Liver (tissue), 7 donors: ENCODE measurements at regions not wholly inside any gene's neighbourhood (a gene's known extent, or its start where the extent isn't known, plus 50 kb on each side); places are given as distances from the start of the nearest gene placed in this dataset.

Source experiments
- DNase-seq: peaks from one replicate; pipeline ENCODE4 v3.0.0-alpha.2; 2017; ENCODE audit warnings: low spot score
- H3K27ac ChIP-seq, 2 donors: one replicate each; pipeline ENCODE4 v1.7.0; 2013; ENCODE audit warnings: inconsistent platforms in 2 of 2, low read length in 2 of 2, control low read depth in 1 of 2, low read depth in 1 of 2, mild to moderate bottlenecking in 1 of 2
- H3K27me3 ChIP-seq, 4 donors: one replicate each; pipeline versions ENCODE4 v1.6.1 to v1.7.0; 2013; ENCODE audit warnings: low read length in 3 of 4, inconsistent platforms in 1 of 4, mild to moderate bottlenecking in 1 of 4, moderate library complexity in 1 of 4; ENCODE audit not compliant: control insufficient read depth in 4 of 4, insufficient read depth in 4 of 4
- H3K36me3 ChIP-seq, 4 donors: one replicate each; pipeline versions ENCODE4 v1.6.1 to v1.7.0; 2013; ENCODE audit warnings: low read length in 3 of 4, mild to moderate bottlenecking in 3 of 4, low read depth in 1 of 4, moderate library complexity in 1 of 4; ENCODE audit not compliant: control insufficient read depth in 4 of 4, insufficient read depth in 3 of 4
- H3K4me1 ChIP-seq, 4 donors: one replicate each; pipeline versions ENCODE4 v1.6.1 to v1.7.0; 2013; ENCODE audit warnings: low read length in 3 of 4, mild to moderate bottlenecking in 3 of 4, moderate library complexity in 1 of 4; ENCODE audit not compliant: control insufficient read depth in 4 of 4, insufficient read depth in 4 of 4
- H3K4me3 ChIP-seq, 3 donors: one replicate each; pipeline versions ENCODE4 v1.6.1 to v1.7.0; 2013; ENCODE audit warnings: low read length in 3 of 3, control low read depth in 1 of 3, low read depth in 1 of 3, mild to moderate bottlenecking in 1 of 3
- H3K9ac ChIP-seq, 2 donors: one replicate each; pipeline ENCODE4 v1.7.0; 2013; ENCODE audit warnings: low read length in 2 of 2, mild to moderate bottlenecking in 2 of 2, moderate library complexity in 2 of 2, control low read depth in 1 of 2, low read depth in 1 of 2
- H3K9me3 ChIP-seq, 4 donors: one replicate each; pipeline versions ENCODE4 v1.6.1 to v1.7.0; 2013; ENCODE audit warnings: low read length in 3 of 4; ENCODE audit not compliant: control insufficient read depth in 4 of 4
- FOXA2 ChIP-seq: IDR thresholded peaks from 2 replicates; pipeline ENCODE4 v1.6.1; 2016; ENCODE audit warnings: antibody characterized with exemption
- JUND ChIP-seq, 2 donors: IDR thresholded peaks; 2 replicates each; pipeline ENCODE4 v1.6.1; 2016; ENCODE audit warnings: antibody characterized with exemption in 2 of 2
- NR2F2 ChIP-seq: IDR thresholded peaks from 2 replicates; pipeline ENCODE4 v1.6.1; 2016; ENCODE audit warnings: antibody characterized with exemption
- RXRA ChIP-seq, 2 donors: IDR thresholded peaks; 2 replicates each; pipeline ENCODE4 v1.6.1; 2017 to 2018; ENCODE audit warnings: antibody characterized with exemption in 2 of 2, mild to moderate bottlenecking in 1 of 2
- SP1 ChIP-seq: IDR thresholded peaks from 2 replicates; pipeline ENCODE4 v1.6.1; 2018; ENCODE audit warnings: antibody characterized with exemption, mild to moderate bottlenecking
- TAF1 ChIP-seq: conservative IDR thresholded peaks from 2 replicates; pipeline ENCODE4 v1.6.1; 2016; ENCODE audit warnings: antibody characterized with exemption, mild to moderate bottlenecking
- WGBS: extraction: QIAGEN DNeasy Blood & Tissue Kit; methylation state at CpG from one replicate; pipeline ENCODE4 v1.1.7; 2013; 5-methylcytosine and 5-hydroxymethylcytosine counted together
- TF ChIP-seq, protein P1 (sequence below): IDR thresholded peaks from 2 replicates; pipeline ENCODE4 v1.6.1; 2016; ENCODE audit warnings: antibody characterized with exemption, mild to moderate bottlenecking
- TF ChIP-seq, protein P2 (sequence below): IDR thresholded peaks from 2 replicates; pipeline ENCODE4 v1.6.1; 2016; ENCODE audit warnings: antibody characterized with exemption
- TF ChIP-seq, protein P3 (sequence below): IDR thresholded peaks from 2 replicates; pipeline ENCODE4 v1.6.1; 2016; ENCODE audit warnings: antibody characterized with exemption
- TF ChIP-seq, protein P4 (sequence below): IDR thresholded peaks from 2 replicates; pipeline ENCODE4 v1.6.1; 2016; ENCODE audit warnings: antibody characterized with exemption
- donor health status: healthy.
- donor health status: healthy.
- donor health status: healthy.
- donor health status: healthy.

DNA sequence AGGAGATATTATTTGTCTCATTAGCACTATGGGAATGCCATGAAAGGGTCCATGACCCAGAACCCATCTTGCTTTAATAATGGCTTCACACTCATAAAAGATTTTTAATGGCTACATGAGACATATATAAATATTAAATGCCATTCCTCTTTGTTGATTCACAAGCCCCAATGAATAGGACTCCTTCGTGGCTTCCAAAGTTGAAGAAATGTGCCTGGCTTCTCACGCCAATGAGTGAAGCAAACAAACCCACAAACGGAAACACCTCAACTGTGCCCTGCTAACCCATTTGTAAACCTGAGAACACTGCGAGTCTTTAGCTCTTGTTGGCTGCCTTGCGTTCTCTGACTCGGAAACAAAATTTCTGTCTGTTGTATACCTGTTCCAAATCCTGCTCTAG, 381.7 kb upstream of the DDHD1 start (continued):
- TF ChIP-seq, protein P1, sequence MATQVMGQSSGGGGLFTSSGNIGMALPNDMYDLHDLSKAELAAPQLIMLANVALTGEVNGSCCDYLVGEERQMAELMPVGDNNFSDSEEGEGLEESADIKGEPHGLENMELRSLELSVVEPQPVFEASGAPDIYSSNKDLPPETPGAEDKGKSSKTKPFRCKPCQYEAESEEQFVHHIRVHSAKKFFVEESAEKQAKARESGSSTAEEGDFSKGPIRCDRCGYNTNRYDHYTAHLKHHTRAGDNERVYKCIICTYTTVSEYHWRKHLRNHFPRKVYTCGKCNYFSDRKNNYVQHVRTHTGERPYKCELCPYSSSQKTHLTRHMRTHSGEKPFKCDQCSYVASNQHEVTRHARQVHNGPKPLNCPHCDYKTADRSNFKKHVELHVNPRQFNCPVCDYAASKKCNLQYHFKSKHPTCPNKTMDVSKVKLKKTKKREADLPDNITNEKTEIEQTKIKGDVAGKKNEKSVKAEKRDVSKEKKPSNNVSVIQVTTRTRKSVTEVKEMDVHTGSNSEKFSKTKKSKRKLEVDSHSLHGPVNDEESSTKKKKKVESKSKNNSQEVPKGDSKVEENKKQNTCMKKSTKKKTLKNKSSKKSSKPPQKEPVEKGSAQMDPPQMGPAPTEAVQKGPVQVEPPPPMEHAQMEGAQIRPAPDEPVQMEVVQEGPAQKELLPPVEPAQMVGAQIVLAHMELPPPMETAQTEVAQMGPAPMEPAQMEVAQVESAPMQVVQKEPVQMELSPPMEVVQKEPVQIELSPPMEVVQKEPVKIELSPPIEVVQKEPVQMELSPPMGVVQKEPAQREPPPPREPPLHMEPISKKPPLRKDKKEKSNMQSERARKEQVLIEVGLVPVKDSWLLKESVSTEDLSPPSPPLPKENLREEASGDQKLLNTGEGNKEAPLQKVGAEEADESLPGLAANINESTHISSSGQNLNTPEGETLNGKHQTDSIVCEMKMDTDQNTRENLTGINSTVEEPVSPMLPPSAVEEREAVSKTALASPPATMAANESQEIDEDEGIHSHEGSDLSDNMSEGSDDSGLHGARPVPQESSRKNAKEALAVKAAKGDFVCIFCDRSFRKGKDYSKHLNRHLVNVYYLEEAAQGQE, result no peak
- TF ChIP-seq SP1 (no peak), RXRA (IDR thresholded peaks at IDR 0.05) (no peak), JUND (IDR thresholded peaks at IDR 0.05) (no peak)
- TF ChIP-seq, protein P2, sequence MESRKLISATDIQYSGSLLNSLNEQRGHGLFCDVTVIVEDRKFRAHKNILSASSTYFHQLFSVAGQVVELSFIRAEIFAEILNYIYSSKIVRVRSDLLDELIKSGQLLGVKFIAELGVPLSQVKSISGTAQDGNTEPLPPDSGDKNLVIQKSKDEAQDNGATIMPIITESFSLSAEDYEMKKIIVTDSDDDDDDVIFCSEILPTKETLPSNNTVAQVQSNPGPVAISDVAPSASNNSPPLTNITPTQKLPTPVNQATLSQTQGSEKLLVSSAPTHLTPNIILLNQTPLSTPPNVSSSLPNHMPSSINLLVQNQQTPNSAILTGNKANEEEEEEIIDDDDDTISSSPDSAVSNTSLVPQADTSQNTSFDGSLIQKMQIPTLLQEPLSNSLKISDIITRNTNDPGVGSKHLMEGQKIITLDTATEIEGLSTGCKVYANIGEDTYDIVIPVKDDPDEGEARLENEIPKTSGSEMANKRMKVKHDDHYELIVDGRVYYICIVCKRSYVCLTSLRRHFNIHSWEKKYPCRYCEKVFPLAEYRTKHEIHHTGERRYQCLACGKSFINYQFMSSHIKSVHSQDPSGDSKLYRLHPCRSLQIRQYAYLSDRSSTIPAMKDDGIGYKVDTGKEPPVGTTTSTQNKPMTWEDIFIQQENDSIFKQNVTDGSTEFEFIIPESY, result no peak

DNA sequence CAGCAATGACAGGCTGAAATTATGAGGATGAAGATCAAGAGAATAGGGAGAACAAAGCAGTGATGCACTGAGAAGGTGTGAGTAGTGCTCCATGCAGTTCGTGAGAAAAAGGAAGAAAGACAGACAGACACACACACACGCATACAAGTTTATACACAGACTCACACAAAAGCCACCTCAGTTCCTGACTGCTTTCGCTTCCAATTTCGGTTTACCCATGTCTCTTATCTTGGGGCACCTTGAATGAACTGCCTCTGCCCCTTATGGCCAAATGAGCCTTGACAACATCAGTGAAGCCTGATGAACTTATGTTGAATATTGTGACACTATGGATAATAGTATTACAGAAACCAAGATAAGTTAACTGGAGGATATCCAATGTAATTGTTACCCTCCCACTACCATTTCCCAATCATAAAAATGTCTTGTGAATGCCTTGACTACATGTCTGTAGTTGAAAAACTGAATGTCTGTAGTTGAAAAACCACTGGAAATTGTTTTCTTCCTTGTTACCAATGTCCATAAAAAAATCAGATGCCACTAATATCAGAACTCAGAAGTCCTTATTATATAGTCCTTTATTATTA, 380.4 kb upstream of the DDHD1 start:
- Histone ChIP-seq H3K4me3 (no peak overlapping the region), H3K9me3 (no peaks in the 10 kb centered on the region), H3K27me3 (no peaks in the 10 kb centered on the region), H3K4me1 (no peaks in the 10 kb centered on the region), H3K36me3 (no peaks in the 10 kb centered on the region), H3K27ac (no peak overlapping the region), H3K9ac (no peak overlapping the region)
- no peak for DNase-seq
- 76% methylated on average over 4 of the region's 4 CpGs for WGBS
- no peak for TF ChIP-seq FOXA2
- TF ChIP-seq, protein P3, sequence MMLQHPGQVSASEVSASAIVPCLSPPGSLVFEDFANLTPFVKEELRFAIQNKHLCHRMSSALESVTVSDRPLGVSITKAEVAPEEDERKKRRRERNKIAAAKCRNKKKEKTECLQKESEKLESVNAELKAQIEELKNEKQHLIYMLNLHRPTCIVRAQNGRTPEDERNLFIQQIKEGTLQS, result no peak
- no peak for TF ChIP-seq NR2F2
- TF ChIP-seq RXRA (IDR thresholded peaks at IDR 0.05), result no peak
- TF ChIP-seq, protein P4, sequence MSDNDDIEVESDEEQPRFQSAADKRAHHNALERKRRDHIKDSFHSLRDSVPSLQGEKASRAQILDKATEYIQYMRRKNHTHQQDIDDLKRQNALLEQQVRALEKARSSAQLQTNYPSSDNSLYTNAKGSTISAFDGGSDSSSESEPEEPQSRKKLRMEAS, result no peak
- TF ChIP-seq, protein P2, result no peak
- TF ChIP-seq, protein P1, result no peak
- TF ChIP-seq TAF1, result no peak
